ENCODE measurements at regions not wholly inside any gene's neighbourhood (a gene's known extent, or its start where the extent isn't known, plus 50 kb on each side); places are given as distances from the start of the nearest gene placed in this dataset.

- TF ChIP-seq, protein P1, sequence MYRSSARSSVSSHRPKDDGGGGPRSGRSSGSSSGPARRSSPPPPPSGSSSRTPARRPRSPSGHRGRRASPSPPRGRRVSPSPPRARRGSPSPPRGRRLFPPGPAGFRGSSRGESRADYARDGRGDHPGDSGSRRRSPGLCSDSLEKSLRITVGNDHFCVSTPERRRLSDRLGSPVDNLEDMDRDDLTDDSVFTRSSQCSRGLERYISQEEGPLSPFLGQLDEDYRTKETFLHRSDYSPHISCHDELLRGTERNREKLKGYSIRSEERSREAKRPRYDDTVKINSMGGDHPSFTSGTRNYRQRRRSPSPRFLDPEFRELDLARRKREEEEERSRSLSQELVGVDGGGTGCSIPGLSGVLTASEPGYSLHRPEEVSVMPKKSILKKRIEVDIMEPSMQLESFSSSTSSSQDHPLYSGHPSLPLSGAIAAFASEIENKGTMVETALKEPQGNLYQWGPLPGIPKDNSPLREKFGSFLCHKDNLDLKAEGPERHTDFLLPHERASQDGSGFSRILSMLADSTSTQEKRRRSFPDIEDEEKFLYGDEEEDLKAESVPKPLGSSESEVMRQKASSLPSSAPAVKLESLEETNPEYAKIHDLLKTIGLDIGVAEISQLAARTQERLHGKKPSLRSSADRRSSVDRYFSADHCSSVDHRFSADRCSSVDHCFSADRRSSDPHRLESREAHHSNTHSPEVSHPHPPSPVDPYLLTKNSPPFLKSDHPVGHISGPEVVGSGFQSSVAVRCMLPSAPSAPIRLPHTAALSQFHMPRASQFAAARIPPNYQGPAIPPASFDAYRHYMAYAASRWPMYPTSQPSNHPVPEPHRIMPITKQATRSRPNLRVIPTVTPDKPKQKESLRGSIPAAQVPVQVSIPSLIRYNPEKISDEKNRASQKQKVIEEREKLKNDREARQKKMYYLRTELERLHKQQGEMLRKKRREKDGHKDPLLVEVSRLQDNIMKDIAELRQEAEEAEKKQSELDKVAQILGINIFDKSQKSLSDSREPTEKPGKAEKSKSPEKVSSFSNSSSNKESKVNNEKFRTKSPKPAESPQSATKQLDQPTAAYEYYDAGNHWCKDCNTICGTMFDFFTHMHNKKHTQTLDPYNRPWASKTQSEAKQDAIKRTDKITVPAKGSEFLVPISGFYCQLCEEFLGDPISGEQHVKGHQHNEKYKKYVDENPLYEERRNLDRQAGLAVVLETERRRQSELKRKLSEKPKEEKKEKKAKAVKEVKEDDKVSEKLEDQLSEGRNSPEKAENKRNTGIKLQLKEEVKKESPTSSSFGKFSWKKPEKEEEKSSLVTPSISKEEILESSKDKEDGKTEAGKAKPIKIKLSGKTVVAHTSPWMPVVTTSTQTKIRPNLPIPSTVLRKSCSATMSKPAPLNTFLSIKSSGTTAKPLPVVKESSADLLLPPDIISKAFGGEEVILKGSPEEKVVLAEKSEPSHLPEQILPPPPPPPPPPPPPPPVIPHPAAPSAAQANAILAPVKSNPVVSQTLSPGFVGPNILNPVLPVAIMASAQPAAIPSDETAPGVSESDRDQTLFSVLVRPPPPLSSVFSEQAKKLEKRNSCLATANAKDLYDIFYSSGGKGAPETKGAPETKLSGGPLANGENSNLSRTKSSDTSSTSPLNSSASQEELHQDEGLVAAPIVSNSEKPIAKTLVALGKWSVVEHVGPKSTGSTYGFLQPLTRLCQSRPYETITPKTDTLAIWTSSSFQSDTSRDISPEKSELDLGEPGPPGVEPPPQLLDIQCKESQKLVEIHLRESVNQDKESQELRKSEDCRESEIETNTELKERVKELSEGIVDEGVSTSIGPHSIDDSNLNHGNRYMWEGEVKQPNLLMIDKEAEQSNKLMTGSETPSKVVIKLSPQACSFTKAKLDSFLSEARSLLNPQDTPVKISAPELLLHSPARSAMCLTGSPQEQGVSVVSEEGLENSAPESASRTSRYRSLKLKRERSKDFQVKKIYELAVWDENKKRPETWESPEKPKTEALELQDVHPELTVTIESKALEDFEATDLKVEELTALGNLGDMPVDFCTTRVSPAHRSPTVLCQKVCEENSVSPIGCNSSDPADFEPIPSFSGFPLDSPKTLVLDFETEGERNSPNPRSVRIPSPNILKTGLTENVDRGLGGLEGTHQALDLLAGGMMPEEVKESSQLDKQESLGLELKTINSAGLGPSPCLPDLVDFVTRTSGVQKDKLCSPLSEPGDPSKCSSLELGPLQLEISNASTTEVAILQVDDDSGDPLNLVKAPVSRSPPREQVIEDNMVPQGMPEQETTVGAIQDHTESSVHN (CRISPR knock-in tag; IDR thresholded peaks at IDR 0.05) = no peak
- no peak for TF ChIP-seq MAZ (IDR thresholded peaks at IDR 0.05; ENCODE audit: borderline replicate concordance, low read depth, low read length)
- TF ChIP-seq MAZ (CRISPR knock-in tag; IDR thresholded peaks at IDR 0.05; ENCODE audit: low read depth) = no peak; the same call in 1 of the 2 replicates
- TF ChIP-seq ZNF7 (CRISPR knock-in tag; IDR thresholded peaks at IDR 0.05) = no peak
- TF ChIP-seq ZNF382 (CRISPR knock-in tag; IDR thresholded peaks at IDR 0.05; ENCODE audit: borderline replicate concordance) = no peak
- TF ChIP-seq NFKBIZ (CRISPR knock-in tag; IDR thresholded peaks at IDR 0.05) = no peak
- TF ChIP-seq ZNF552 (CRISPR knock-in tag; IDR thresholded peaks at IDR 0.05; ENCODE audit: borderline replicate concordance) = 0 out of 2 replicates have a peak, but pooled peaks have one; percentile 30
- TF ChIP-seq RERE (CRISPR knock-in tag; IDR thresholded peaks at IDR 0.05; ENCODE audit: low read depth) = no peak
- no peak for TF ChIP-seq MTF1 (CRISPR knock-in tag; IDR thresholded peaks at IDR 0.05)
- no peak for TF ChIP-seq NR3C1 (CRISPR knock-in tag; IDR thresholded peaks at IDR 0.05)
- TF ChIP-seq, protein P2, sequence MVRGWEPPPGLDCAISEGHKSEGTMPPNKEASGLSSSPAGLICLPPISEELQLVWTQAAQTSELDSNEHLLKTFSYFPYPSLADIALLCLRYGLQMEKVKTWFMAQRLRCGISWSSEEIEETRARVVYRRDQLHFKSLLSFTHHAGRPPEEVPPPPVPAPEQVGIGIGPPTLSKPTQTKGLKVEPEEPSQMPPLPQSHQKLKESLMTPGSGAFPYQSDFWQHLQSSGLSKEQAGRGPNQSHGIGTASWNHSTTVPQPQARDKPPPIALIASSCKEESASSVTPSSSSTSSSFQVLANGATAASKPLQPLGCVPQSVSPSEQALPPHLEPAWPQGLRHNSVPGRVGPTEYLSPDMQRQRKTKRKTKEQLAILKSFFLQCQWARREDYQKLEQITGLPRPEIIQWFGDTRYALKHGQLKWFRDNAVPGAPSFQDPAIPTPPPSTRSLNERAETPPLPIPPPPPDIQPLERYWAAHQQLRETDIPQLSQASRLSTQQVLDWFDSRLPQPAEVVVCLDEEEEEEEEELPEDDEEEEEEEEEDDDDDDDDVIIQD (CRISPR knock-in tag; IDR thresholded peaks at IDR 0.05; ENCODE audit: low read depth) = no peak
- TF ChIP-seq, protein P3, sequence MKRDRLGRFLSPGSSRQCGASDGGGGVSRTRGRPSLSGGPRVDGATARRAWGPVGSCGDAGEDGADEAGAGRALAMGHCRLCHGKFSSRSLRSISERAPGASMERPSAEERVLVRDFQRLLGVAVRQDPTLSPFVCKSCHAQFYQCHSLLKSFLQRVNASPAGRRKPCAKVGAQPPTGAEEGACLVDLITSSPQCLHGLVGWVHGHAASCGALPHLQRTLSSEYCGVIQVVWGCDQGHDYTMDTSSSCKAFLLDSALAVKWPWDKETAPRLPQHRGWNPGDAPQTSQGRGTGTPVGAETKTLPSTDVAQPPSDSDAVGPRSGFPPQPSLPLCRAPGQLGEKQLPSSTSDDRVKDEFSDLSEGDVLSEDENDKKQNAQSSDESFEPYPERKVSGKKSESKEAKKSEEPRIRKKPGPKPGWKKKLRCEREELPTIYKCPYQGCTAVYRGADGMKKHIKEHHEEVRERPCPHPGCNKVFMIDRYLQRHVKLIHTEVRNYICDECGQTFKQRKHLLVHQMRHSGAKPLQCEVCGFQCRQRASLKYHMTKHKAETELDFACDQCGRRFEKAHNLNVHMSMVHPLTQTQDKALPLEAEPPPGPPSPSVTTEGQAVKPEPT (CRISPR knock-in tag; IDR thresholded peaks at IDR 0.05; ENCODE audit: low read depth) = no peak
Measured at GRCh38 chr16:85441189-85441889, 171.8 kb upstream of the GSE1 start (continued).
